Aorta (tissue), 5 donors: ENCODE measurements at regions not wholly inside any gene's neighbourhood (a gene's known extent, or its start where the extent isn't known, plus 50 kb on each side); places are given as distances from the start of the nearest gene placed in this dataset.

ENCODE experiments used
- ATAC-seq: fragments of 200-7000 bp; cut with Tn5 transposase; one replicate; pipeline ENCODE4 v1.9.1; 2022; ENCODE audit warnings: moderate library complexity; ENCODE audit not compliant: low FRiP score
- DNase-seq, 2 donors: peaks; one replicate each; pipeline ENCODE4 v3.0.0-alpha.2; 2020
- H3K27ac ChIP-seq, 2 donors: one replicate each; pipeline ENCODE4 v1.5.1; 2013; ENCODE audit warnings: low read length in 2 of 2, mild to moderate bottlenecking in 2 of 2, moderate library complexity in 2 of 2, control low read depth in 1 of 2, inconsistent platforms in 1 of 2, low read depth in 1 of 2
- H3K27me3 ChIP-seq, 2 donors: one replicate each; pipeline ENCODE4 v1.6.1; 2013; ENCODE audit warnings: control low read depth in 1 of 2, low read length in 1 of 2, mild to moderate bottlenecking in 1 of 2, moderate library complexity in 1 of 2; ENCODE audit not compliant: insufficient read depth in 2 of 2, control insufficient read depth in 1 of 2
- H3K36me3 ChIP-seq, 2 donors: one replicate each; pipeline ENCODE4 v1.6.1; 2013; ENCODE audit warnings: control low read depth in 1 of 2, low read length in 1 of 2, mild to moderate bottlenecking in 1 of 2; ENCODE audit not compliant: insufficient read depth in 2 of 2, control insufficient read depth in 1 of 2
- H3K4me1 ChIP-seq, 2 donors: one replicate each; pipeline ENCODE4 v1.6.1; 2013; ENCODE audit warnings: low read length in 2 of 2, control low read depth in 1 of 2, mild to moderate bottlenecking in 1 of 2, moderate library complexity in 1 of 2; ENCODE audit not compliant: insufficient read depth in 2 of 2, control insufficient read depth in 1 of 2
- H3K4me3 ChIP-seq, 2 donors: one replicate each; pipeline ENCODE4 v1.5.1; 2013; ENCODE audit warnings: low read length in 2 of 2, control low read depth in 1 of 2, mild to moderate bottlenecking in 1 of 2
- H3K9me3 ChIP-seq: one replicate; pipeline ENCODE4 v1.6.1; 2013; ENCODE audit warnings: mild to moderate bottlenecking, low read length; ENCODE audit not compliant: control insufficient read depth
- WGBS, 2 donors: extraction: QIAGEN DNeasy Blood & Tissue Kit; methylation state at CpG; one replicate each; pipeline ENCODE4 v1.1.7; 2013; 5-methylcytosine and 5-hydroxymethylcytosine counted together
- intact Hi-C, 2 donors: fragments of 100-400 bp; cut with DNase I; formaldehyde crosslinking; loops; one replicate each; pipeline versions ENCODE4 v1.14.2 to v1.15.0; 2022
- donor health status: healthy with polysubstance abuse.
- donor health status: Bipolar disorder and iron deficiency.
- donor health status: DM: no; HTN: no; CAD: no.
- donor health status: DM: no; HTN: no; CAD: no.
- donor health status: DM: yes; HTN: yes; CAD: no.

DNA sequence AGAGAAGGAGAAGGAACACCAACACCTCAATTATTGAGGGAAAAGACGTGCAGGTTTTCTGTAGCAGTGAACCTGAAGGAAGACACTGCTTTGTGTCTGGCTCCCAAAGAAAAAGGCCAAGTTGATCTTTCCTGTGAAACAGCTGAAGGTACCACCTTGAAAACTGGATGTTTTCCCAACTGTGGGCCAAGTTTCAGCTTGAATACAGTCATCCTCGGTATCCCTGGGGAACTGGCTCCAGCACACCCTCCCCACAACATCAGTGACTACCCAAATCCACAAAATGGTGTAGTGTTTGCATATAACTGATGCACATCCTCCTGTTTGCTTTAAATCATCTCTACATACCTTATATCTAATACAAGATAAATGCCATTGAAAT, 297.0 kb upstream of the PITRM1 start:
- peak overlapping the region in 1 of 2 donors; percentile 60 for H3K27ac ChIP-seq
- DNase-seq (no peak), ATAC-seq (no peak)
- H3K9me3 ChIP-seq, result no peaks in the 10 kb centered on the region
- no peaks in the 10 kb centered on the region for H3K27me3 ChIP-seq
- H3K4me1 ChIP-seq, result no peaks in the 10 kb centered on the region
- WGBS, 2 donors, result 21 to 22% methylated on average over 2 of the region's 2 CpGs
- intact Hi-C loops, result loop anchor here (1.0 to 5.0 kb wide), 2 partner anchors 24 to 58 kb away; no protein-coding TSS in a partner anchor
- H3K36me3 ChIP-seq, result no peaks in the 10 kb centered on the region
- no peak overlapping the region for H3K4me3 ChIP-seq

DNA sequence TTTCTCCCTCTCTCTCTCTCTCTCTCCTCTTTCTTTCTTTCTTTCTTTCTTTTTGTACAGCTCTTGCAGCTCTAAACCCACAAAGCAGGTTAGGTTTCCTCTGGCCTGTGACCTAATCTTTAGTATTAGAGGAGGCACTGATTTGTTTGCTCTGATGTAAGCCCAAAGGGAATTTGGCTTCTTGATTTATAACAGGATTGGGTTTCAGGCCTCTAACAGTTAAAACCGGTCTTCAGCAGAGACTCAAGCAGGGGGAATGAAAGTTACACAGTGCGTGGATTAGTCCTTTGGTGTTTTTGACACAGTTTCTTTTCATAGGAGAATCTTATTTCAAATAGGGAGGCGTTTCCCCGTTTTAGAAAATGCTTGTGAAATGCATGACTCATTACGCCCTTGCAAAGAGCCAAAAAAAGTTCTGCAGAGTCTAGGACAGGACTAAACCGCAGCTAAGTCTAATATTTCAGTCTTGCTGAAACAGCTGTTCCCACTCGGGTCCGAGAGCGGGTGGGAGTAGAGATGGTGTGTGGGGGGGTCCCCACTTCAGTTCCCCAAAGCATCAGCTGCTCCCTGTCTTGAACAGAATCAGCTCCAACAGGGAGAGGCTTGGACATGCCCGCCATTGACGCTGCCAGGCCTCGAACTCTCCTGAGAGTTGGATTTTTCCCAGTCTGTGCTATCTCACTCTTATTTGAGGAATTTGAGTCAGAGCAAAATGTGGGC, 296.5 kb upstream of the PITRM1 start:
- ATAC-seq (peak; percentile 85), DNase-seq (peak; percentile 75 to 78)
- Histone ChIP-seq H3K27me3 (no peaks in the 10 kb centered on the region), H3K4me3 (no peak overlapping the region), H3K4me1 (no peaks in the 10 kb centered on the region), H3K9me3 (no peaks in the 10 kb centered on the region), H3K27ac (peak overlapping the region; percentile 62 to 91), H3K36me3 (no peaks in the 10 kb centered on the region)
- 2 to 6% methylated on average over 12 of the region's 12 CpGs for WGBS, 2 donors
- intact Hi-C loops, result loop anchor here in 1 of 2 donors (5.0 kb wide), 1 partner anchor 58 kb away; no protein-coding TSS in a partner anchor

DNA sequence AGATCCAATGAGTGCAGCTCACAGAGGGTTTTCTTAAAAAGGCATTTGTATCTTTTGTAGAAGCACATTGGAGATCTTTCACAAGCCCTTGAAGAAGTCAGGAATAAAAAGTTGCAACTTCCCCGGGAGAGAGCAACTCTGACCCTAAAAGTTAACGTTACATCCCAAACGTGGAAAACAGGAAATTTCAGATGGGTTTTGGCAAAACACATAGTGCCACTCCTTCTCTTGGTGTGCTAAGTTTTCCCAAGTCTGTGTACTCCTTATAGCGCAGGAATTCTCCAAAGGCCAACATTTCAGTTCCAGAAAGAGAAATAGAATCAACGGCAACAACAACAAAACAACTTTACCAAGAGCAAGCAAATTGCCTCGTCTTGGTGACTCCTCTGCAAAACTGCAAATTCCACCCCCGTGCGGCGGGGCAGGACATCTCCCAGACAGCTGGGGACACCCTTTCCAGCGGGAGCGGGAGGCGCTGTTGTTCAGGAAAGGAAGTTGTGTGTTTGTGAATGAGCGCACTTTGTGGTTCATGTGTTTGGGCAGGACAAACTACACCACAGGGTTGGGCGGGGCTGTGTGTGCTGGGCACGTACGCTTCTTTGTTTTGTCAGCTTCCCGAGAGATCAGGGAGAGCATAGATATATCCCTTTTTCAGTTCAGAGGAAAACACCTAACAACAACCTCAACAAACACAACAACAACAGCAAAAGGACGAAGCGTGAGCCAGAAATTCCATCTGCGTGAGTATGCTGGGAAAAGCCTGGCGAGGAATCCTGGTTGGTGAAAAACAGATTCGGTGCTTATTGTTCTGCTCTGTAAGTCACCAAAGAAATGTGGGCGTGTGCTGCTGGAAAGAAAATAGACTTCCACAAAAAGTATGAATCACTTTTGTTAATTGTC, 294.7 kb upstream of the PITRM1 start:
- no peaks in the 10 kb centered on the region for H3K9me3 ChIP-seq
- H3K27ac ChIP-seq, result peak overlapping the region in 1 of 2 donors; percentile 10
- H3K4me3 ChIP-seq, result no peak overlapping the region
- peak; percentile 81 for ATAC-seq
- WGBS, 2 donors, result 39 to 43% methylated on average over 23 of the region's 23 CpGs
- no peaks in the 10 kb centered on the region for H3K27me3 ChIP-seq
- DNase-seq, result peak; percentile 87 to 89
- intact Hi-C loops, result loop anchor here in 1 of 2 donors (5.0 kb wide), 1 partner anchor 60 kb away; no protein-coding TSS in a partner anchor
- no peaks in the 10 kb centered on the region for H3K36me3 ChIP-seq
- H3K4me1 ChIP-seq, result no peaks in the 10 kb centered on the region

DNA sequence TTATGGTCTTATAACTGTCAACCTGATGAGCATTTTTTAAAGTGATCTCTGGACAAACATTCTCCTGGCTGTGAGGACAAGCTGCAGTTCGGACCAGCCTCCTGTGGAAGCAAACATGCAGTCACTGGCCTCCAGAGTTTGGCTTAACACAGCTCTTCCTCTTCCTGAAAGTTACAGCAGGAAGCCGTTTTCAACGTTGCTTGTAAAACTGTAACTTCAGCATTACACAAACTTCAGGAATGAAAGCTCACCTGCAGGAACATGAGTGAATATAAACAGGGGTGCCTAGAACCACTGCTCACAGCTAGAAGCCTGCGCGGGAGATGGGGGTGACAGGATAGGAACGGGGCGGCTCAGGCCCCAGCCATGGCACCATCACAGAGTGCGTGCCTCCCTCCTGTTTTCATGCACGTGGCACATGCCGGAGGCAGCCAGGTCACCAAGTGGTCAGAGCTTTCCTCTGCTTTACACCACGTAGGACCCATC, 292.9 kb upstream of the PITRM1 start:
- 77% methylated on average over 11 of the region's 11 CpGs for WGBS, 2 donors
- ATAC-seq, result no peak
- intact Hi-C loops, result loop anchor here in 1 of 2 donors (5.0 kb wide), 1 partner anchor 62 kb away; no protein-coding TSS in a partner anchor
- no peak for DNase-seq
- H3K36me3 ChIP-seq, result no peaks in the 10 kb centered on the region
- H3K27me3 ChIP-seq, result no peaks in the 10 kb centered on the region
- no peaks in the 10 kb centered on the region for H3K9me3 ChIP-seq
- H3K4me3 ChIP-seq, result no peak overlapping the region
- H3K4me1 ChIP-seq, result no peaks in the 10 kb centered on the region
- no peak overlapping the region for H3K27ac ChIP-seq

DNA sequence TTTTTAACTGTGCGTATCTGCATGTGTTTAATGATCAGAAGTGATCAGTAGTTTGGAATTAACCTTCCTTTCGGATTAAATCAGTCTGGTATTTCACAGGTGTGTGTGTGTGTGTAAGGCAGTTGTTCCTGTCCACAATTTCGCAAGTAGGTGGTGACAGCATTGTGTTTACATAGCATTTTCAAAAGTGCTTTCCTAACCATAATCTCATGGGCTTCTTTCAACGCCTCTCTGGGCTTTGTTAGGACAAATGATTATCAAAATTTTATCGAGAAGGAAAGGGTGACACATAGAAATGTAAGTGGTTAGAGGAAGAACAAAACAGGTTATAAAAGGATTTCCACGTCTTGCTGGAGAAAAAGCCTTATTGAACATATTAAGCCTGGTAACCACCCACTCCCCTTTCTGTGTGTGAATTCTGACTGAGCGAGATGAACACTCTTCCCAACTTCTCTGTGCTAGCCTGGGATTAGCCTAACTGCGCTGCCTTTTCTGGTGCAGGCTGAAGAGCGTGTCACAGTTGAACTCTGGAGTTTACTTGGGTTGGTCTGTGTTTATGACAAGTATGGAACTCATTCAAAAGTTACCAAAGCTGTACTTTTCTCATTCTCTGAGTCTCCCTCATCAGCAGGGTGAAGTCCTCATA, 292.3 kb upstream of the PITRM1 start:
- H3K27ac ChIP-seq, result no peak overlapping the region

DNA sequence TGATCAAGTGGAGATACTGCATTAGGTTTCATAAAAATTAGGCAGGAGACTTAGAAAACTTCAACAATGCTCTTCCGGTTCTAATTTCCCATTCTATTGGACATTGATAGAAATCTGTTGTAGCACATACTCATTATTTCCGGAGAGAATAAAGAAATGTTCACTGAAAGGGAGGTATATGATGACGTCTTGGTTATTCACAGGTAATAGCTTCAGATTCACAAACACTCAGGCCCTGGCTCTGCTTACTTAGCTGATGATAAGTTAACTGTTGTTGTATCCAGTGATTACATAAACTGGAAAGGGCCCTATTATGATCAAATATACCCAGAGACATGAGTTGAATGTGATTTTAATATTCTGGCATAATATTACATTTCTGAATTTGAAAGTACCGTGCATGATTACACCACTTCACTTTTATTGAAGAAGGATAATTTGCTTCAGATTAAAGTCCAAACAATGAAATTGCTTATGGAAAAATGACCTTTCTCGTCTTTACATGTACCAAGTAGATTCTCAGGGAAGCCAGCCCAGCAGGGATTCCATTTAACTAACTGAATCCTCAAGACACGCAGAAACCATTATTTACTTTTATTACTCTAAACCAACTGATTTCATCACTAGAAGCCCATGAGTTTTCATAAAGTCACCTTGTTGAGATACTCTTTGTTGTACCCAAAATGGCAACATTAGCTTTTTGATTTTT, 288.0 kb upstream of the PITRM1 start:
- WGBS, 2 donors, result 81 to 95% methylated on average over 6 of the region's 6 CpGs
- H3K27ac ChIP-seq, result no peak overlapping the region
- H3K27me3 ChIP-seq, result no peaks in the 10 kb centered on the region
- intact Hi-C loops, result no loop called here
- no peaks in the 10 kb centered on the region for H3K9me3 ChIP-seq
- H3K36me3 ChIP-seq, result no peaks in the 10 kb centered on the region
- ATAC-seq, result no peak
- DNase-seq, result no peak
- H3K4me3 ChIP-seq, result no peak overlapping the region
- no peaks in the 10 kb centered on the region for H3K4me1 ChIP-seq

More for the DNA sequence above, 292.3 kb upstream of the PITRM1 start:
- ATAC-seq, result no peak
- no peak for DNase-seq
- intact Hi-C loops, result loop anchor here in 1 of 2 donors (5.0 kb wide), 1 partner anchor 62 kb away; no protein-coding TSS in a partner anchor
- Histone ChIP-seq H3K4me3 (no peak overlapping the region), H3K9me3 (no peaks in the 10 kb centered on the region), H3K36me3 (no peaks in the 10 kb centered on the region), H3K4me1 (no peaks in the 10 kb centered on the region), H3K27me3 (no peaks in the 10 kb centered on the region)
- 82 to 85% methylated on average over 9 of the region's 9 CpGs for WGBS, 2 donors

DNA sequence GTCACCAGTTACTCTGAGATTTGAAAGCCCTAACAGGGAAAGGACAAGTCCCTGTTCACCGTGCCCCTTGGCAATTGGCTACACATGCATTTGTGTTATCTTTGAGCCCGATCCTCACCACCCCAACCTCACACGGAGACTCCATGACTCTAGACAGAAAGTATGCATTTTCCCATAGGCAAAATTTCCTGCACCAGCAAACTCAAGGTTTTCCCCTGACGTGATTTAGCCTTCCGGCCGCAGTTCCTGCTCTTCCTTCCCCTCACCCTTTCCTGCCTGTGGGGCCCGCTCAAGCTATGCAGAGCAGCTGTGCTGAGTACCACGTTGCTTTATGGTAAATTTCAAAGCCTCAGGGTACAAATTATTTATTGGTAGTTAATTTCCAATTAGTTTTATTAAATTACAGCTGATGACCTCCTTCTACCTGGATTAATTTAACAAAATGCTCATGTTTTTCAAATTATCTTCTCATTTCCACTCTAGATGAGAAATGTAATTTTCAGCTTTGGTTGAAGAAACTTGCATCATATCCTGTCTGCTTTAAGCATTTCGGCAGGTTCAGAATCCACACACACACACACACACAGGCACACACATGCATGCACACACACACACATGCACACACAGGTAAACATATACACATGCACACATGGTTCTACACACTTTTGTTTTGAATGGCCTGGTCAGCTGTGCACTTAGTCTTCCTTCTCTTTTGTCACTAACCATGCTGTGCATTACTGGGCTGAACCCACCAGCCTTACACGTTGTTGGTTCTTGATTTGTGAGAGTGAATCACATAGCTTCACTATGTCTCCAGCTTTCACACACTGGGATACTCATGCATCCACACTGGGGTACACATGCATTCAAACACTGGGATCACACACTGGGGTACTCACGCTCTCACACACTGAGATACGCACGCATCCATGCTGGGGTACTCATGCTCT, 283.1 kb upstream of the PITRM1 start:
- intact Hi-C loops, result loop anchor here in 1 of 2 donors (10.0 kb wide), 1 partner anchor 211 kb away; no protein-coding TSS in a partner anchor
- Histone ChIP-seq H3K27ac (no peak overlapping the region), H3K9me3 (no peaks in the 10 kb centered on the region), H3K27me3 (no peaks in the 10 kb centered on the region), H3K4me1 (peaks cover 0 to 4% of the 10 kb centered on the region in 2 donors), H3K4me3 (no peak overlapping the region), H3K36me3 (no peaks in the 10 kb centered on the region)
- 93 to 96% methylated on average over 13 of the region's 13 CpGs for WGBS, 2 donors
- ATAC-seq (no peak), DNase-seq (no peak)
